ENCODE measurements at regions not wholly inside any gene's neighbourhood (a gene's known extent, or its start where the extent isn't known, plus 50 kb on each side); places are given as distances from the start of the nearest gene placed in this dataset.

- H3K4me1 ChIP-seq (ENCODE audit: insufficient read depth, low read length) = peaks cover 3% of the 10 kb centered on the region
- H3K4me2 ChIP-seq (ENCODE audit: insufficient read depth, low read length) = no peak overlapping the region
- TF ChIP-seq CTCF (IDR thresholded peaks at IDR 0.05; ENCODE audit: extremely low read depth, low read depth, low read length) = no peak
- H3K9me3 ChIP-seq (ENCODE audit: low read depth, low read length) = no peaks in the 10 kb centered on the region
- no peaks in the 10 kb centered on the region for H3K79me2 ChIP-seq (ENCODE audit: insufficient read depth, low read length)
- no peak overlapping the region for H3K4me3 ChIP-seq (ENCODE audit: insufficient read depth, low read length)
- no peak overlapping the region for H3K27ac ChIP-seq (ENCODE audit: low read depth, low read length)
- no peak for DNase-seq (ENCODE audit: insufficient read length, low spot score, missing footprints)
- H2AFZ ChIP-seq (ENCODE audit: low read length) = no peak overlapping the region
- H3K36me3 ChIP-seq (ENCODE audit: insufficient read depth, low read length) = no peaks in the 10 kb centered on the region
- no peaks in the 10 kb centered on the region for H4K20me1 ChIP-seq (ENCODE audit: insufficient read depth, low read length)
- H3K27me3 ChIP-seq (ENCODE audit: insufficient read depth, low read length) = peaks cover 28% of the 10 kb centered on the region
Measured at GRCh38 chr9:109728686-109729300, 51.2 kb upstream of the PALM2AKAP2 start.

- H2AFZ ChIP-seq (ENCODE audit: low read length) = no peak overlapping the region
- H3K27ac ChIP-seq (ENCODE audit: low read depth, low read length) = no peak overlapping the region
- no peak overlapping the region for H3K4me3 ChIP-seq (ENCODE audit: insufficient read depth, low read length)
- H3K27me3 ChIP-seq (ENCODE audit: insufficient read depth, low read length) = peaks cover 28% of the 10 kb centered on the region
- H3K79me2 ChIP-seq (ENCODE audit: insufficient read depth, low read length) = no peaks in the 10 kb centered on the region
- H3K4me1 ChIP-seq (ENCODE audit: insufficient read depth, low read length) = peaks cover 3% of the 10 kb centered on the region
- no peaks in the 10 kb centered on the region for H4K20me1 ChIP-seq (ENCODE audit: insufficient read depth, low read length)
- H3K36me3 ChIP-seq (ENCODE audit: insufficient read depth, low read length) = no peaks in the 10 kb centered on the region
- no peak for DNase-seq (ENCODE audit: insufficient read length, low spot score, missing footprints)
- H3K9me3 ChIP-seq (ENCODE audit: low read depth, low read length) = no peaks in the 10 kb centered on the region
- no peak for TF ChIP-seq CTCF (IDR thresholded peaks at IDR 0.05; ENCODE audit: extremely low read depth, low read depth, low read length)
- no peak overlapping the region for H3K4me2 ChIP-seq (ENCODE audit: insufficient read depth, low read length)
Measured at GRCh38 chr9:109729513-109729912, 50.5 kb upstream of the PALM2AKAP2 start.

Data from osteoblast (primary cell).